ENCODE measurements at regions not wholly inside any gene's neighbourhood (a gene's known extent, or its start where the extent isn't known, plus 50 kb on each side); places are given as distances from the start of the nearest gene placed in this dataset.

DNA sequence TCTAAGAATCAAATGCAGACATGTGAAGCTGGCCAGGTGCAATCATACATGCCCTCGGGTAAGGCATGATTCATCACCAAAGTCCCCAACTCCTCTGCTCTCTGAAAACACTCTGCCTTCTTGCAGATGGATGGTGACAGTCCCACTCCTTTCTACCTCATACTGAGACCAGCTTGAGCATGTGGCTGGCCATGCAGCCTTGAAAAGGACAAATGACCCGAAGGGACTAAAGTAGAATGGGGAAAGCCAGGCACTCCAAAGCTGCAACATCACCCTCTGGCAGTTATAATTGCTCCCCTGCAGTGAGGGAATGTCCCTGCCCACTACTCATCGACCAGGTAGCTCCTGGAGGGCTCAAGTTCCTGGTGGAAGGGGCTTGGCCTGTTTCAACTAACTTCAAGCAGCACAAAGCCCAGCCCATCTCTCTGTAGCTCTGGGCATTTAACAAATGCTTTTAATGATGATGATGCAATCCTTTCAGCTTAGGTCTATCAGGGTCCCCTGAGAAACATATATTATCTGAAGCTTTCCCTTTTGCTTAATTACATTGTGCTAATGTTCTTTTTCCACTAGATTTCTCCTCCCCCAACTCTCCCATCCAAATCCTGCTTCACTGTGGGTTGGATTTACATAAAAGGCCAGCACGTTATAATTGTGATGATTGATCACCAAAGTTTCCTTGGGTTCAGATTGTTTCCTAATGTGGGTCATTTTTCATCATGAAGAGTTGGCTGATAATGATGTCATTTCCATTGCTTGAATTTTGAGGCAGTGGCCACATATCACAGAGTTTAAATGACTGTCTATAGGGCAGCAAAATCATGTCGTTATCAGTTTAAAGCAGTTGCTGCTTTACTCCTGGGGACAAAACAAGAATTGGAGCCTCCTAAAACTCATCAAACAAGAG is 436.5 kb upstream of the SLC30A5 start:
- no peak for TF ChIP-seq ESRRG (CRISPR knock-in tag; IDR thresholded peaks at IDR 0.05)
- no peak for TF ChIP-seq GLIS3 (CRISPR knock-in tag; IDR thresholded peaks at IDR 0.05)
- TF ChIP-seq, protein P1, sequence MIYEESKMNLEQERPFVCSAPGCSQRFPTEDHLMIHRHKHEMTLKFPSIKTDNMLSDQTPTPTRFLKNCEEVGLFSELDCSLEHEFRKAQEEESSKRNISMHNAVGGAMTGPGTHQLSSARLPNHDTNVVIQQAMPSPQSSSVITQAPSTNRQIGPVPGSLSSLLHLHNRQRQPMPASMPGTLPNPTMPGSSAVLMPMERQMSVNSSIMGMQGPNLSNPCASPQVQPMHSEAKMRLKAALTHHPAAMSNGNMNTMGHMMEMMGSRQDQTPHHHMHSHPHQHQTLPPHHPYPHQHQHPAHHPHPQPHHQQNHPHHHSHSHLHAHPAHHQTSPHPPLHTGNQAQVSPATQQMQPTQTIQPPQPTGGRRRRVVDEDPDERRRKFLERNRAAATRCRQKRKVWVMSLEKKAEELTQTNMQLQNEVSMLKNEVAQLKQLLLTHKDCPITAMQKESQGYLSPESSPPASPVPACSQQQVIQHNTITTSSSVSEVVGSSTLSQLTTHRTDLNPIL (CRISPR knock-in tag; IDR thresholded peaks at IDR 0.05; ENCODE audit: low read depth): no peak
- no peak for TF ChIP-seq ARNTL (CRISPR knock-in tag; IDR thresholded peaks at IDR 0.05; ENCODE audit: borderline replicate concordance, low read depth)
- TF ChIP-seq ZNF8 (CRISPR knock-in tag; IDR thresholded peaks at IDR 0.05): no peak
- no peak for TF ChIP-seq ZNF565 (CRISPR knock-in tag; conservative IDR thresholded peaks at IDR 0.05; ENCODE audit: low read depth)
- TF ChIP-seq, protein P2, sequence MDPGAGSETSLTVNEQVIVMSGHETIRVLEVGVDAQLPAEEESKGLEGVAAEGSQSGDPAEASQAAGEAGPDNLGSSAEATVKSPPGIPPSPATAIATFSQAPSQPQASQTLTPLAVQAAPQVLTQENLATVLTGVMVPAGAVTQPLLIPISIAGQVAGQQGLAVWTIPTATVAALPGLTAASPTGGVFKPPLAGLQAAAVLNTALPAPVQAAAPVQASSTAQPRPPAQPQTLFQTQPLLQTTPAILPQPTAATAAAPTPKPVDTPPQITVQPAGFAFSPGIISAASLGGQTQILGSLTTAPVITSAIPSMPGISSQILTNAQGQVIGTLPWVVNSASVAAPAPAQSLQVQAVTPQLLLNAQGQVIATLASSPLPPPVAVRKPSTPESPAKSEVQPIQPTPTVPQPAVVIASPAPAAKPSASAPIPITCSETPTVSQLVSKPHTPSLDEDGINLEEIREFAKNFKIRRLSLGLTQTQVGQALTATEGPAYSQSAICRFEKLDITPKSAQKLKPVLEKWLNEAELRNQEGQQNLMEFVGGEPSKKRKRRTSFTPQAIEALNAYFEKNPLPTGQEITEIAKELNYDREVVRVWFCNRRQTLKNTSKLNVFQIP (CRISPR knock-in tag; IDR thresholded peaks at IDR 0.05; ENCODE audit: borderline replicate concordance, low read depth): no peak
- TF ChIP-seq, protein P3, sequence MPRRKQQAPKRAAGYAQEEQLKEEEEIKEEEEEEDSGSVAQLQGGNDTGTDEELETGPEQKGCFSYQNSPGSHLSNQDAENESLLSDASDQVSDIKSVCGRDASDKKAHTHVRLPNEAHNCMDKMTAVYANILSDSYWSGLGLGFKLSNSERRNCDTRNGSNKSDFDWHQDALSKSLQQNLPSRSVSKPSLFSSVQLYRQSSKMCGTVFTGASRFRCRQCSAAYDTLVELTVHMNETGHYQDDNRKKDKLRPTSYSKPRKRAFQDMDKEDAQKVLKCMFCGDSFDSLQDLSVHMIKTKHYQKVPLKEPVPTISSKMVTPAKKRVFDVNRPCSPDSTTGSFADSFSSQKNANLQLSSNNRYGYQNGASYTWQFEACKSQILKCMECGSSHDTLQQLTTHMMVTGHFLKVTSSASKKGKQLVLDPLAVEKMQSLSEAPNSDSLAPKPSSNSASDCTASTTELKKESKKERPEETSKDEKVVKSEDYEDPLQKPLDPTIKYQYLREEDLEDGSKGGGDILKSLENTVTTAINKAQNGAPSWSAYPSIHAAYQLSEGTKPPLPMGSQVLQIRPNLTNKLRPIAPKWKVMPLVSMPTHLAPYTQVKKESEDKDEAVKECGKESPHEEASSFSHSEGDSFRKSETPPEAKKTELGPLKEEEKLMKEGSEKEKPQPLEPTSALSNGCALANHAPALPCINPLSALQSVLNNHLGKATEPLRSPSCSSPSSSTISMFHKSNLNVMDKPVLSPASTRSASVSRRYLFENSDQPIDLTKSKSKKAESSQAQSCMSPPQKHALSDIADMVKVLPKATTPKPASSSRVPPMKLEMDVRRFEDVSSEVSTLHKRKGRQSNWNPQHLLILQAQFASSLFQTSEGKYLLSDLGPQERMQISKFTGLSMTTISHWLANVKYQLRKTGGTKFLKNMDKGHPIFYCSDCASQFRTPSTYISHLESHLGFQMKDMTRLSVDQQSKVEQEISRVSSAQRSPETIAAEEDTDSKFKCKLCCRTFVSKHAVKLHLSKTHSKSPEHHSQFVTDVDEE (CRISPR knock-in tag; IDR thresholded peaks at IDR 0.05): no peak

DNA sequence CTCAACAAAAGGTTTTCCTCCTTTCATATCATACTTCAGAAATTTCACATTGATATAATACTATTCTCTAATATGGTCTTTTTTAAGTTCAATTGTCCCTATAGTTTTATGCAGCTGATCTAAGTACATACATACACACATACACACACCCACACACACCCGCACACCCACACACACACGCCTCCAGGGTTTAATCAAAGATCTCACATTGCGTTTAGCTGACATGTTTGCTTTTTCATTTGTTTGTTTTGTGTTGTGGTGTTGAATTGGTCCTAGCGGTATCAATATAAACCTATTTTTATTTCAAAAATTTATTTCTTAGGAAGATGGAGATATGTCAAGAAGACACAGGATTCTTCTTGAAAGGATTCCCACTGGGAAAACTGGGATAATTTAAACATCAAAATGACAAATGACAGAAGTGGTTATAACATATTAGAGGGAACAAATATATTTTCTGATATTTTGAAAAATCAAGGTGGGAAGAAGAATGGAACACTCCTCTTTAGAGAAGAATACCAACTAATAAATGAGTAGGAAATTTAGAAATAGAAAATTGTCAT is 434.9 kb upstream of the SLC30A5 start:
- no peak for ATAC-seq
- TF ChIP-seq ESRRG (CRISPR knock-in tag; IDR thresholded peaks at IDR 0.05) (no peak), TOX (CRISPR knock-in tag; IDR thresholded peaks at IDR 0.05; ENCODE audit: borderline replicate concordance) (no peak), ARNTL (CRISPR knock-in tag; IDR thresholded peaks at IDR 0.05; ENCODE audit: borderline replicate concordance, low read depth) (no peak), CSDC2 (CRISPR knock-in tag; IDR thresholded peaks at IDR 0.05) (no peak), PPARA (CRISPR knock-in tag; IDR thresholded peaks at IDR 0.05; ENCODE audit: borderline replicate concordance) (no peak), TCF4 (CRISPR knock-in tag; IDR thresholded peaks at IDR 0.05; ENCODE audit: borderline replicate concordance) (no peak), ZFP30 (CRISPR knock-in tag; IDR thresholded peaks at IDR 0.05) (no peak), ZFP3 (CRISPR knock-in tag; IDR thresholded peaks at IDR 0.05) (no peak), ZNF565 (CRISPR knock-in tag; conservative IDR thresholded peaks at IDR 0.05; ENCODE audit: low read depth) (no peak), GLIS3 (CRISPR knock-in tag; IDR thresholded peaks at IDR 0.05) (no peak), ISL1 (CRISPR knock-in tag; IDR thresholded peaks at IDR 0.05) (no peak)
- TF ChIP-seq, protein P3 (CRISPR knock-in tag; IDR thresholded peaks at IDR 0.05): no peak

More for the DNA sequence above, 436.5 kb upstream of the SLC30A5 start:
- ATAC-seq: no peak

DNA sequence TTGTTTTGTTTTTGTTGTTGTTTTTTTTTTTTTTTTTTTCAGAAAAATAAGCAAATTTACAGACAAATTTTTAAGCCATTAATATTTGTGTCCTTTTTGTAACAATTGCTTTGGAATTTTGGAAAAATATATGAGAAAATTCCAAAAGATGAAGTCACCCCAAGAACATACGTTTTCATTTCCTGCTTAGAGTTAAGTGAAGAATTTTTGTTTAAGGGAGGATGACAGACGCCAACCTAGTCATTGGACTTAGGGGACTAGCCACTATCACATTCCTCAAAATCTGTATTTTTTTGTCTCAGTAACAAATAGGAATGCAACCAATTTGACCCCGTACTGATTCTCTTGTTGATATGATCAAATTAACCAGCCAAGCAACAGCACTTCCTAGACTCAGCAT is 433.9 kb upstream of the SLC30A5 start:
- TF ChIP-seq ZC3H10 (CRISPR knock-in tag; IDR thresholded peaks at IDR 0.05): no peak
- no peak for TF ChIP-seq TOX (CRISPR knock-in tag; IDR thresholded peaks at IDR 0.05; ENCODE audit: borderline replicate concordance)
- TF ChIP-seq GLIS3 (CRISPR knock-in tag; IDR thresholded peaks at IDR 0.05): no peak
- TF ChIP-seq ZFP30 (CRISPR knock-in tag; IDR thresholded peaks at IDR 0.05): no peak
- ATAC-seq: no peak; the same call in 2 of the 3 replicates

DNA sequence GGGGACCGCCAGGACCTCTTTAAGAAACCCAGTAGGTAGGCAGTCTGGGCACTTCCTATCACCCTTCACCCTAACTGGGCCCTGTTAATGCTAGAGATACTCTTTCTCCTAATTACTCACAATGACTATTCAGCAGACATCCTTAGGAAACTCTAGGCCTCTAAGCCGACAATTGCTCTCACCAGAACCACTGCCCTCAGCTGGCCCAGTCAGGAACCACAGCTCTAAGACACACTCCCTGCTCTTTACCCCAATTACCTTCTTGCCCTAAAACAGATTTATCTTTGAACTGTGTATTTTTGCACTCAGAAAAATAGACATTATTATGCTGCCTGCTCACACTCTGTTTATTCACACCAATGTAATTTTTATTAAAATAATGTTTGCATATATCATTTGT is 432.6 kb upstream of the SLC30A5 start:
- peak; percentile 44; the same call in 1 of the 3 replicates for ATAC-seq
- TF ChIP-seq ESRRG (CRISPR knock-in tag; IDR thresholded peaks at IDR 0.05): no peak
- TF ChIP-seq, protein P4, sequence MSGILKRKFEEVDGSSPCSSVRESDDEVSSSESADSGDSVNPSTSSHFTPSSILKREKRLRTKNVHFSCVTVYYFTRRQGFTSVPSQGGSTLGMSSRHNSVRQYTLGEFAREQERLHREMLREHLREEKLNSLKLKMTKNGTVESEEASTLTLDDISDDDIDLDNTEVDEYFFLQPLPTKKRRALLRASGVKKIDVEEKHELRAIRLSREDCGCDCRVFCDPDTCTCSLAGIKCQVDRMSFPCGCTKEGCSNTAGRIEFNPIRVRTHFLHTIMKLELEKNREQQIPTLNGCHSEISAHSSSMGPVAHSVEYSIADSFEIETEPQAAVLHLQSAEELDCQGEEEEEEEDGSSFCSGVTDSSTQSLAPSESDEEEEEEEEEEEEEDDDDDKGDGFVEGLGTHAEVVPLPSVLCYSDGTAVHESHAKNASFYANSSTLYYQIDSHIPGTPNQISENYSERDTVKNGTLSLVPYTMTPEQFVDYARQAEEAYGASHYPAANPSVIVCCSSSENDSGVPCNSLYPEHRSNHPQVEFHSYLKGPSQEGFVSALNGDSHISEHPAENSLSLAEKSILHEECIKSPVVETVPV (CRISPR knock-in tag; IDR thresholded peaks at IDR 0.05): no peak
- TF ChIP-seq ARNTL (CRISPR knock-in tag; IDR thresholded peaks at IDR 0.05; ENCODE audit: borderline replicate concordance, low read depth): no peak
- TF ChIP-seq PPARA (CRISPR knock-in tag; IDR thresholded peaks at IDR 0.05; ENCODE audit: borderline replicate concordance): no peak
- no peak for TF ChIP-seq OSR1 (CRISPR knock-in tag; IDR thresholded peaks at IDR 0.05)
- no peak for TF ChIP-seq RARB (CRISPR knock-in tag; IDR thresholded peaks at IDR 0.05)
- TF ChIP-seq, protein P3 (CRISPR knock-in tag; IDR thresholded peaks at IDR 0.05): no peak

Measured in SK-N-SH treated with all-trans-retinoic acid at 6 μM for 48 hours (cell line).